GM21390 (cell line): ENCODE measurements at regions not wholly inside any gene's neighbourhood (a gene's known extent, or its start where the extent isn't known, plus 50 kb on each side); places are given as distances from the start of the nearest gene placed in this dataset.
"Not testable (repeated sequence)": the region's sequence is repeated elsewhere in the genome, so short reads cannot be mapped to it uniquely, and the experiment has no call there.

Experiments
- ATAC-seq: cut with Tn5 transposase; IDR thresholded peaks from one replicate; pipeline ENCODE4 v1.9.1; 2021; ENCODE audit not compliant: unreplicated experiment

GRCh38 chr22:47303161-47303890 lies 540.9 kb downstream of the TBC1D22A start:
- ATAC-seq: no peak

DNA sequence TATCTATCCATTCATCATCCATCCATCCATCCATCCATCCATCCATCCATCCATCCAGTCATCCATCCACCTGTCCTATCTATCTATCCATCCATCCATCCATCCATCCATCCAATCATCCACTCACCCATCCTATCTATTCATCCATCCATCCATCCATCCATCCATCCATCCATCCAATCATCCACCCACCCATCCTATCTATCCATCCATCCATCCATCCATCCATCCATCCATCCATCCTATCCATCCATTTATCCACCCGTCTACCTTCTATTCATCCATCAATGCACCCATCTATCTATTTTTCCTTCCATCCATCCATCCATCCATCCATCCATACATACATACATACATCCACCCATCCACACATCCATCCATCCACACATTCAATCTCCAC lies 540.1 kb downstream of the TBC1D22A start:
- ATAC-seq: not testable (repeated sequence)

- ATAC-seq: no peak
These were observed 539.5 kb downstream of the TBC1D22A start for GRCh38 chr22:47301820-47302475.

DNA sequence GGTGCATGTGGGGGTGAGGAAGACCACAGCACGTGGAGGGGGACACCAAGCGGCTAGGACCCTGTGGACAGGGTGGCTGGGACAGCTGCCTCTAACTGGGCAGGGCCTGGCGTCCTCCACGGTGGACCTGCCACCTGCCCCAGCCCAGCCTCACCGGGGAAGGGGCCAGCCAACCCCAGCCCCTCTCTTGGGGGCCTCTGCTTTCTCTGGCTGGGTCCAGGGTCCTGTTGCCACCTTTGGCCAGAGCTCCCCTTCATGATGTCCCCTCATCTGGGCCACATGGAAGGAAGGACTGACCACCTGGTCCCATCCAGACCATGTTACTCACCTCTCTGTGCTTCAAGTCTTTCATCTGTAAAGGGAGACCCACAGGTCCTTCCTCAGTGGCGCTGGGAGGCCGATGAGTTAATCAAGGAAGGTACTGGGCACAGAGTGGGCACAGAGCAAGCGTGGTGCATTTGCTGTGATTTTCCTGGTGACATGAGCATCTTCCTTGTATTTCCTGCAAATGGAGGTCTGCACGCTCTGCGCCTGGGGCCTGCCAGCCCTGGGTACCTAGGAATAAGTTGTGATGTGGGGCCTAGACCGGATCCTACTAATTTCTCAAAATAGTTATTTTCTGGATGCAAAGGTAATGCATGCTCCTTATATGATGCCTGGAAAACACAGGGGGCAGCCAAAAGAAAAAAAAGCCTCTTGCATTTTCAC lies 538.4 kb downstream of the TBC1D22A start:
- ATAC-seq: no peak

DNA sequence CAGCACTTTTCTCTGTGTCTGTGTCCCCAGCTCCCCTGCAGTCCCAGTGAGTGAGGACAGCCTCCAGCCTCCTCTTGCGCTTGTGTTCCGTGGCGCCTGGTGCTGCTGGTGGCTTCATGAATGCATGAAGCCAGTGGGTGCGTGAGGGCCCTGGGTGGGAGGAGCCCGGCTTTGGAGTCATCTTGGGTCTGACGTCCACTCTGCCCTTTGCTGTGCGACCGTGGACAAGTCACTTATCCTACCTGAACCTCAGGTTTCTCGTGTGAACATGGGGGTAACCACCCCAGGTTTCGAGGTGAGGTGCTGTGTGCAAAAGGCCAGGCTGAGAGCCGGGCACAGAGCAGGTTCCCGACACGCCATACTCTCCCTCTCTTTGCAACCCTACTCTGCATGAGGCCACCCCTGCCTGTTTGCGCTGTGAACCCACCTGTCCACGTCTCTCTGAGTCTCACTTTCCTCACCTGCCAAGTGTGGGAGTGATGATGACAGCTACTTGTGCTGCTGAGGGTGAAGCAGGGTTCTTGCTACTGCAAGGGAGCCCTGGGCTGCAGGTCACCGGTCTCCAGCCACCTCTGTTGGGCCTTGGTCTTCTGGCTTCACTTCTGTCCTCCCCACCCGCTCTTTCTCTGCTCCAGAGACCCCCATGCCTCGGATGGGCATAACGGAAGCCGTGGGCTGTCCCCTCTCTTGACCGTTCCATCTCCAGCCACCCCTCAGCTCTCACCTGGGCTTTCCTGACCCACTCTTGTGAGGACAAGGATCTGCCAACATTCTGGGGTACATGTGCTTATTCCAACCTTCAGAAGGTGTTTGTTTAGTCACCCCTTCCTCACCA lies 537.6 kb downstream of the TBC1D22A start:
- ATAC-seq: no peak

DNA sequence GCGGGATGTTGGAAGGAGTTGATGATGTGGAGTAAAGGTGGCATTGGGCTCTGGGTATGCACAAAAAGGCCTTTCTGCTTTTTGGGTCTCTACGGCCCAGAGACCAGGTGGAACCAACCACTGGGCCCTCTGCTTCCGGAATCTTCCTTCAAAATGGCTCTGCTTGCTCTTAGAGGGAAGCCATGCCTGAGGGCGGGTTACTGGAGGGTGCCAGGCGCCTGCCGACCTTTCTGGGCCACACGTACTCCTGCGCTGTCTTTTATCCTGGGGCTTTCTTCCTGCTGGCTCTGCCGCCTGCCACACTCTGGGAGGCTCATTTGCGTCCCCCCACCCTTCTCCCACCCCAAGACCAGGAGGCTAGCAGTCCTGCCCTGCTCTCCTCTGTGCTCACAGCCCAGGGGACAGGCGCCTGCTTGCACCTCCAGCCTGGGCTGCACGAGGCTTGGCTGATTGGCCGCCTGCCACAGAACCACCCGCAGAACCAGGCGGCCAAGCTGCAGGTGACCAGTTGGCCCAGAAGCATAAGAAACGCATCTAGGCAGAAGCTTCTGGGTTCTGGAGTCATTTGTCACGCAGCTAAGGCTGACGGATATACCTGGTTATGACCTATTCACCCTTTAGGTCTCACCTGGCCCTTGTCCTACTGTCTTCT lies 536.9 kb downstream of the TBC1D22A start:
- ATAC-seq: no peak

DNA sequence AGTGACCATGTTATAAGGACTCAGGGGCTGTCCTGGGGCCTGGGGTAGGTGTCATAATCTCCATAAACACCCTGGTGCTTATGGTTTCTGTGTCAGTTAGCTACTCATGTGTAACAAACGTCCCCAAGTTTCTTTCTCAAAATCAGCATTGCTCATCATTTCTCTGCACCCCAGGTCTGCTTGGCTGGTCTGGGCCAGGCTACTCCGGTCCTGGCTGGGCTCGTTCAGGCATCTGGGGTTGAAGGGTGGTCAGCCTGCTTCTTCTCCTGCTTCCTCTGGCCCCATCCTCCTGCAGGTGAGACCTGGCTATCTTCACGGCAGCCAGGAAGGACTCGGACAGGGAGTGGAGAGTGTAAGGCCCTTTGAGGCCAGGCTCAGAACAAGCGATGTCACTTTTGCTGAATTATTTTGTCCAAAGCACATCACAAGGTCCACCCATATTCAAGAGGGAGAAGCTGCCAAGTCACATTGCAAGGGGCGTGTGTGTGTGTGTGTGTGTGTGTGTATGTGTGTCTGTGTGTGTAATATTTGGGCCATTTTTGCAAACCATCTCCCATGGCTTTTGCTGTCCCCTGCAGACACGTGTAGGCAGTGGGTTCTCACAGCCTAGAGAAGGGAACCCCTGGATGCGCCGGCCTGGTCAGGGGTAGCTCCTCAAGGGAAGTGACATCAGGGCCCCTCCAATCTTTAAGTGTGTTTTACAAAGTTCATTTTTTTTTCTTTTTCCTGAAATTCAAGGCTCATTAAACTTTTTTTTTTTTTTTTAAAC lies 535.8 kb downstream of the TBC1D22A start:
- ATAC-seq: no peak

GRCh38 chr22:47297261-47298016 lies 535.0 kb downstream of the TBC1D22A start:
- ATAC-seq: no peak

DNA sequence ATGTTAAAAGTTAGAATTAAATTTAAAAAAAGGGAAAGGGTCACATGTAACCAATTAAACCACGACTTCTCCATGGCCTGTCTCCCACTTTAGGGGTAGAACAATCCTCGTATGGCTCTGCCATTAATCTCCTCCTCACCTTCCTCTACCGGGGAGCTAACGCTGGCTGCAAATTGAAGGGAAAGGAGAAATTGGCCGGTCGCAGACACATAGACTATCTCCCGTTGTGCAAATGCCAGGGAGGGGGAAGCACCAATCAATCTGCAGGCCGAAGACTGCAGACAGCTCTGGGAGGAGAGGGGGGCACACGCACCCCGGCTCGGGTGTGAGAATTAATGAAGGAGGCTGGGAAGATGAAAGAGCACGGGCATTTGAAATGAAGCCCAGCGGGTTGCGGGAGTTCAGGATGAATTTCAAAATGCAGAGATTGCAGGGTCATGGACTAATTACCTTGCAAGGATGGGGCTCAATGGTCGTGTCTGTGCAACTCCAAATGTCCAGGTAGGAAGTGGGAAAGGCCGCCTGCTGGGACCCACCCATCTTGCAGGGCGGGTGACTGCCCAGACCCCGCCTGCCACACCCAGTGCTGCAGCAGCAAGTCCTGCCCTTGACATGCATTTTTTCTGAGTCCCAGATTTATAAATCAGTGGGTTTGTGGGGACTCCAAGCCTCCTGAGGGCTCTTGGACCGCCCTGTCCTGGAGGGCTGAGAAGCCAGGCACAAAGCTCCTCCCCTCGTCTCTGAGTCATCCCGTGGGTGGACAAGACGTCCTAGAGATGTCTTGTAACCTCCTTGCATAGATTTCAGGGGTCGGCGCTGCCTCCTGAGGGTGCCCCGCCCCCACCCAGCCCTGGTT lies 534.2 kb downstream of the TBC1D22A start:
- no peak for ATAC-seq

- no peak for ATAC-seq
These were observed 533.5 kb downstream of the TBC1D22A start for GRCh38 chr22:47295982-47296381.

- ATAC-seq: no peak
These were observed 532.9 kb downstream of the TBC1D22A start for GRCh38 chr22:47295226-47295901.

DNA sequence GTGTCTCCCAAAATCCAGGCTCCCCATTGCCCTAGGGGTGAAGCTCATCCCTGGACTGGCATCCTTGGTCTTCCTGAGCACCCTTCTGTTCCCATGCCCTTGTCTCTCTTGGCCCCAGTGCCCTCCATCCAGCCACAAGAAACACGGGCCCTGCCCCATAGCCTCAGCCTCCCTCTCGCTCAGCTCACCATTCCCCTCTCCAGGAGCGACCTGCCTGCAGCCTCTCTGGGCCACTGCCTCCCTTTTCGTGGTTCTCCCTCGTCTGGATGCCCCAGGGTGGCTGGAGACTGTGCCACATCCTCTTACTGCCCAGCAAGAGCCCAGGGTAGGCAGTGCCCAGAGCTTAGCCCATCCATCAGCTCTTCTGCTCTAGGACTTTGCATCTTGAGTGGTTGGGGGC lies 532.1 kb downstream of the TBC1D22A start:
- no peak for ATAC-seq

GRCh38 chr22:47294222-47294532 lies 531.7 kb downstream of the TBC1D22A start:
- ATAC-seq: no peak

DNA sequence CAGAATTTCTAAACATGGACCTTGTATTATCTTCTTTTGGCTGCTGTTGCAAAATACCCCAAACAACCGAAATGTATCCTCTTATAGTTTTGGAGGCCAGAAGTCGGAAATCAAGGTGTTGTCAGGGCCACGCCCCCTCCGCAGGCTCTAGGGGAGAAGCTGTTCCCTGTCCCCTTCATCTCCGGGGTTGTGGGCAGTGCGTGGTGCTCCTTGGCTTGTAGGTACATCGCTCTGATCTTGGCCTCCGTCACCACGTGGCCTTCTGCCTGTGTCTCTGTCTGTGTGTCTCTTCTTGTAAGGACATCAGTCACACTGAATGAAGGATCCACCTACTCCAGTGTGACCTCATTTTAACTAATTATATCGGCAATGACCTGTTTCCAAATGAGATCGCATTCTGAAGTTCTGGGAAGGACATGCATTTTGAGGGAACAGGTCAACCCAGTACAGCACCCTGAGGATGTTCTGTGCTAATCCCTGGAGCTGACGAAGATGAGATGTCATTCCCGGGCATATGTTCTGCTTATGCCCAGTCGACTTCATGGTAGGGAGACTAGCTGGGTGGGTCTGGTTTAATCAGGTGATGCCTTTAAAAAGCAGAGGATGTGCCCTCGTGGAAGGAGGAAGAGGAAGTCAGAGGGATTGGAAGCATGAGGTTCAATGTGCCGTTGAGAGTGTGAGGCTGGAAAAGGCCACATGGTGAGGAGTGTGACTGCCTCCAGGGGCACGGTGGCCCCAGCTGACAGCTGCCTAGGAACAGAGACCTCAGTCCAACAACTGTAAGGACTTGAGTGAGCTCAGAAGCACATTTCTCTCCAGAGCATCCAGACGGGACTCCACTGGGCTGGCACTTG lies 531.1 kb downstream of the TBC1D22A start:
- ATAC-seq: no peak

DNA sequence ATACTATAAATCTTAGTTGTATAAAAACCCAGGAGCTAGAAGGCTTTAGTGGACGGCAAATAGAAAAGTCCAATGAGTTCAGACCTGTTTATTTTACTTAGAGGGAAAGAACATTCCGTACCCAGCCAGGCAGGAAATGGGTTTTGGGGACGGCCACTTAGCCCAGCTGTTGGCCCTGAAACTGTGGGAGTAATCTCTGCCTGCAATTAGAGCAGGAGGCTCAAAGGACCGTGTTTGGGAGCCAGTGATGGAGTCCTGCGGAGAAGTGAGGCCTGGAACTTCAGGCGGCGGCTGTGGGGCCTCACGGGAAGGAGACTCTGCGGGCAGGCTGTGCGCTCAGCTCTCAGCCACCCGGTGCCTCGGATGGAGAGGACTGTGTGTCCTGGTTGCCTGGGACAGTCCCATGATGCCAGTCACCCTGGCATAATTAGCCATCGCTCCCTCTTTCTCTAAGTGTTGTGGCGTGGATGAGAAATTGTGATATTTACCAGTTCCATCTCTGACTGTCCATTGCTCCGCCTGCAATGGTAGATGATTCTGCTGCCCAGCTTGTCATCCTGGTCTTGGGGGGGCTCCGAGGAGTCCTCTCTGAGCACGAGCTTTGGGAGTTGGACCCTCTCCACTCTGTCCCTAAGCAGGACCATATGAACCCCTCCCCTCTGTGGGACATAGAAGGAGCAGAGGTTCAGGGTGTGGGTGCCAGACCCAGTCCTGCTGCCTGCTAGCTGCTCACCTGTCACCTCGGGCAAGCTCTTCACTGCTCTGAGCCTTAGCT lies 530.3 kb downstream of the TBC1D22A start:
- ATAC-seq: no peak
